AG08395 (cell line): ENCODE measurements at regions not wholly inside any gene's neighbourhood (a gene's known extent, or its start where the extent isn't known, plus 50 kb on each side); places are given as distances from the start of the nearest gene placed in this dataset.
"Not testable (repeated sequence)": the region's sequence is repeated elsewhere in the genome, so short reads cannot be mapped to it uniquely, and the experiment has no call there.

Source experiments
- DNase-seq: peaks from one replicate; pipeline ENCODE4 v3.0.0; 2012; ENCODE audit warnings: mixed read lengths, low spot score

- DNase-seq, result no peak
Observed at GRCh38 chr2:62654876-62655359, 50.6 kb upstream of the EHBP1 start.

GRCh38 chr2:62654423-62654791, 51.1 kb upstream of the EHBP1 start:
- DNase-seq, result peak; percentile 30

- no peak for DNase-seq
Observed at GRCh38 chr2:62653582-62654422, 51.7 kb upstream of the EHBP1 start.

GRCh38 chr2:62649087-62649486, 56.4 kb upstream of the EHBP1 start:
- not testable (repeated sequence) for DNase-seq

- DNase-seq, result no peak
Observed at GRCh38 chr2:62643100-62643471, 62.4 kb upstream of the EHBP1 start.

- no peak for DNase-seq
Observed at GRCh38 chr2:62642429-62643099, 62.9 kb upstream of the EHBP1 start.

- no peak for DNase-seq
Observed at GRCh38 chr2:62641936-62642335, 63.6 kb upstream of the EHBP1 start.

- peak; percentile 5 for DNase-seq
Observed at GRCh38 chr2:62641410-62641843, 64.1 kb upstream of the EHBP1 start.

- DNase-seq, result no peak
Observed at GRCh38 chr2:62631160-62632085, 74.1 kb upstream of the EHBP1 start.

- not testable (repeated sequence) for DNase-seq
Observed at GRCh38 chr2:62630206-62630605, 75.3 kb upstream of the EHBP1 start.

- not testable (repeated sequence) for DNase-seq
Observed at GRCh38 chr2:62629310-62629709, 76.2 kb upstream of the EHBP1 start.

GRCh38 chr2:62627667-62628066, 77.8 kb upstream of the EHBP1 start:
- DNase-seq, result no peak

GRCh38 chr2:62624855-62625254, 80.7 kb upstream of the EHBP1 start:
- DNase-seq, result no peak

- DNase-seq, result not testable (repeated sequence)
Observed at GRCh38 chr2:62616486-62616885, 89.0 kb upstream of the EHBP1 start.

GRCh38 chr2:62611854-62612253, 93.7 kb upstream of the EHBP1 start:
- no peak for DNase-seq

GRCh38 chr2:62605471-62605870, 99.5 kb upstream of the TMEM17 start:
- not testable (repeated sequence) for DNase-seq

GRCh38 chr2:62604336-62604735, 98.3 kb upstream of the TMEM17 start:
- no peak for DNase-seq

- DNase-seq, result no peak
Observed at GRCh38 chr2:62603154-62603712, 97.2 kb upstream of the TMEM17 start.

GRCh38 chr2:62599674-62600410, 93.8 kb upstream of the TMEM17 start:
- not testable (repeated sequence) for DNase-seq

- DNase-seq, result peak; percentile 63
Observed at GRCh38 chr2:62597323-62597722, 91.3 kb upstream of the TMEM17 start.
